Left lung (tissue), 4 donors: ENCODE measurements at regions not wholly inside any gene's neighbourhood (a gene's known extent, or its start where the extent isn't known, plus 50 kb on each side); places are given as distances from the start of the nearest gene placed in this dataset.
A peak's percentile ranks its signal among the peaks of the same experiment; 100 is the strongest.

ENCODE experiments used
- ATAC-seq: fragments of 200-7000 bp; cut with Tn5 transposase; one replicate; pipeline ENCODE4 v1.9.1; 2020; ENCODE audit warnings: moderate library complexity
- DNase-seq, 4 donors: peaks; one replicate each; pipeline ENCODE4 v3.0.0-alpha.2; 2013 to 2020
- H3K27ac ChIP-seq, 2 donors: fragments of 200-600 bp; sonication (generic) in 1 of 2; one replicate each; pipeline versions ENCODE4 v1.5.0 to v1.8.0; 2020 to 2021
- H3K27me3 ChIP-seq, 2 donors: fragments of 200-600 bp; sonication (generic) in 1 of 2; one replicate each; pipeline versions ENCODE4 v1.5.0 to v1.8.0; 2020 to 2021
- H3K36me3 ChIP-seq, 2 donors: fragments of 200-600 bp; sonication (generic) in 1 of 2; one replicate each; pipeline versions ENCODE4 v1.5.0 to v1.8.0; 2020 to 2021
- H3K4me1 ChIP-seq, 2 donors: fragments of 200-600 bp; one replicate each; pipeline ENCODE4 v1.8.0; 2021
- H3K4me3 ChIP-seq, 2 donors: fragments of 200-600 bp; sonication (generic) in 1 of 2; one replicate each; pipeline versions ENCODE4 v1.5.0 to v1.8.0; 2020 to 2021; ENCODE audit warnings: mild to moderate bottlenecking in 1 of 2
- H3K9me3 ChIP-seq, 2 donors: fragments of 200-600 bp; sonication (generic) in 1 of 2; one replicate each; pipeline versions ENCODE4 v1.5.0 to v1.8.0; 2020 to 2021
- CTCF ChIP-seq, 2 donors: fragments of 200-600 bp; sonication (generic) in 1 of 2; IDR thresholded peaks; one replicate each; pipeline versions ENCODE4 v1.5.0 to v1.8.0; 2021; ENCODE audit warnings: antibody characterized with exemption in 2 of 2
- intact Hi-C, 2 donors: fragments of 100-400 bp; cut with DNase I; formaldehyde crosslinking; loops; one replicate each; pipeline versions ENCODE4 v1.11.2 to v1.14.2; 2022
- donor health status: DM: no; HTN: yes; CAD: no.
- donor health status: DM: no; HTN: no; CAD: no.

- Histone ChIP-seq H3K27ac (no peak overlapping the region), H3K4me3 (no peak overlapping the region), H3K27me3 (peaks cover 0 to 61% of the 10 kb centered on the region in 2 donors), H3K9me3 (peaks cover 0 to 19% of the 10 kb centered on the region in 2 donors), H3K4me1 (peaks cover 10 to 11% of the 10 kb centered on the region in 2 donors), H3K36me3 (no peaks in the 10 kb centered on the region)
- ATAC-seq (no peak), DNase-seq (no peak)
- no peak for TF ChIP-seq CTCF (IDR thresholded peaks at IDR 0.05)
- intact Hi-C loops = no loop called here
Observed at GRCh38 chr2:120670371-120670770, 65.3 kb upstream of the GLI2 start.

- DNase-seq (no peak), ATAC-seq (no peak)
- H3K9me3 ChIP-seq = peaks cover 0 to 17% of the 10 kb centered on the region in 2 donors
- no peak overlapping the region for H3K4me3 ChIP-seq
- peaks cover 10 to 11% of the 10 kb centered on the region in 2 donors for H3K4me1 ChIP-seq
- no peak overlapping the region for H3K27ac ChIP-seq
- no peaks in the 10 kb centered on the region for H3K36me3 ChIP-seq
- peaks cover 0 to 66% of the 10 kb centered on the region in 2 donors for H3K27me3 ChIP-seq
- intact Hi-C loops = no loop called here
- TF ChIP-seq CTCF (IDR thresholded peaks at IDR 0.05) = no peak
Observed at GRCh38 chr2:120670771-120671480, 64.7 kb upstream of the GLI2 start.

- TF ChIP-seq CTCF (IDR thresholded peaks at IDR 0.05) = no peak
- ATAC-seq (no peak), DNase-seq (no peak)
- intact Hi-C loops = no loop called here
- H3K27ac ChIP-seq = no peak overlapping the region
- no peaks in the 10 kb centered on the region for H3K36me3 ChIP-seq
- peaks cover 0 to under 1% of the 10 kb centered on the region in 2 donors for H3K9me3 ChIP-seq
- no peak overlapping the region for H3K4me3 ChIP-seq
- H3K4me1 ChIP-seq = peaks cover 10 to 11% of the 10 kb centered on the region in 2 donors
- H3K27me3 ChIP-seq = peaks cover 0 to 73% of the 10 kb centered on the region in 2 donors
Observed at GRCh38 chr2:120672526-120673204, 63.0 kb upstream of the GLI2 start.

GRCh38 chr2:120673205-120673550, 62.5 kb upstream of the GLI2 start:
- no peak overlapping the region for H3K4me3 ChIP-seq
- H3K9me3 ChIP-seq = no peaks in the 10 kb centered on the region
- DNase-seq (no peak), ATAC-seq (no peak)
- no peak for TF ChIP-seq CTCF (IDR thresholded peaks at IDR 0.05)
- intact Hi-C loops = no loop called here
- peaks cover 0 to 73% of the 10 kb centered on the region in 2 donors for H3K27me3 ChIP-seq
- H3K27ac ChIP-seq = no peak overlapping the region
- H3K36me3 ChIP-seq = no peaks in the 10 kb centered on the region
- peaks cover 10 to 11% of the 10 kb centered on the region in 2 donors for H3K4me1 ChIP-seq

- H3K27me3 ChIP-seq = peaks cover 0 to 75% of the 10 kb centered on the region in 2 donors
- no peaks in the 10 kb centered on the region for H3K36me3 ChIP-seq
- H3K4me1 ChIP-seq = peaks cover 10 to 11% of the 10 kb centered on the region in 2 donors
- no peak overlapping the region for H3K27ac ChIP-seq
- TF ChIP-seq CTCF (IDR thresholded peaks at IDR 0.05) = no peak
- ATAC-seq (no peak), DNase-seq (peak in 1 of 4 donors; percentile 55)
- H3K9me3 ChIP-seq = no peaks in the 10 kb centered on the region
- intact Hi-C loops = no loop called here
- no peak overlapping the region for H3K4me3 ChIP-seq
Observed at GRCh38 chr2:120673571-120674061, 62.1 kb upstream of the GLI2 start.
